Hematopoietic multipotent progenitor cell treated with erythropoietin and hydrocortisone succinate and interleukin-3 and kit ligand, for 6 days (in vitro differentiated cells): ENCODE measurements at regions not wholly inside any gene's neighbourhood (a gene's known extent, or its start where the extent isn't known, plus 50 kb on each side); places are given as distances from the start of the nearest gene placed in this dataset.
"Not testable (repeated sequence)": the region's sequence is repeated elsewhere in the genome, so short reads cannot be mapped to it uniquely, and the experiment has no call there.

Source experiments
- DNase-seq: peaks from one replicate; pipeline ENCODE4 v3.0.0-alpha.2; 2015

DNA sequence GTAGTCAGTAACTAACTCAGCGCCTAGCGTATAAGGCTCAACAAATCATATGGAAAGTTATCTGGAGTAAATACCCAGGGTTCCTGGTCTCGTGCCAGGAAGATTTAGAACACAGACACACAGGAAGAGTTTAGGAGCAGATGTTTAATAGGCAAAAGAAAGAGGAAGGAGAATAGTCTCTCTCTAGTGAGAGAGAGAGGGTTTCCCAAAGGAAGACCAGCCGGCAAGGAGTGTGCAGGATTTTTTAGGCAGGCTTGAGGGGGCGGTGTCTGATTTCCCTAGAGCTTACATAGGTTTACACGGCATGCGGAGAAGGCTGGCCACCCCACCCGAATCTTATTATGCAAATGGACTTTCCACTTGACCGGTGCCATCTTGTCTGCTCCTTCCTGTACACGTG is 284.0 kb upstream of the FRG1 start:
- DNase-seq, result peak; percentile 42

- DNase-seq, result peak; percentile 61
Observed at GRCh38 chr4:189658259-189658658, 282.4 kb upstream of the FRG1 start.

GRCh38 chr4:189658831-189659230 is 281.8 kb upstream of the FRG1 start:
- peak; percentile 31 for DNase-seq

- peak; percentile 42 for DNase-seq
Observed at GRCh38 chr4:189659287-189659686, 281.4 kb upstream of the FRG1 start.

DNA sequence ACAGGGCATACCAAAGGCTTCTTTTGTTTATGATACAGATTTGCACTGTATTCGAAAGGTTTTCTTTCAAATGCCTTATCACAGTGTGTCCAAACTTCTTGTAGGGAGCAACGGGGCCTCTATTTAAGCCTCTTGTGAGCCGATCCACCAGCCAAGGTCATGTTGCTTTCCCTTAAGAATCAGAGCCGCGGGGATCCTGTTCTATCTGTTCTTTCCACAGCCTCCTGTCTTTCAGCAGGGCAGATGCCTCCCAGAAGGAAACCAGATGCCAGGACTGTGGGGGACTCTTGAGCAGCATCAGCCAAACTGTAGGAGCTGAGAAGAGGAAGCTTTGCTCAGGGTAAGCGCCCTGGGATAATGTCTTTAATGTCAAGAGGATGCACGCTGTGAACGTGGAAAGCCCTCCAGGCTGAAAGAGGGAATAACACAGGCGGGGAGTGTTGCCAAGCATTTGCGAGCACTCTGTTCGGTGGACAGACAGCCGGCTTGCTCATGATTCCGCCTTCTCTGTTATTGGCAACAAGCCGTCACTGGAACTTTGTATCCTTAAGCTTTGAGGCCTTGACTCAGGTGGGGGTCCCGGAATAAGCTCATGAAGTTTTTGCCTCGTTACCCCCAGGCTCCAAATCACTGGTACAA is 279.8 kb upstream of the FRG1 start:
- DNase-seq, result no peak

- no peak for DNase-seq
Observed at GRCh38 chr4:189664693-189665250, 275.9 kb upstream of the FRG1 start.

- DNase-seq, result not testable (repeated sequence)
Observed at GRCh38 chr4:189665712-189666305, 274.9 kb upstream of the FRG1 start.

GRCh38 chr4:189667386-189667785 is 273.3 kb upstream of the FRG1 start:
- not testable (repeated sequence) for DNase-seq

GRCh38 chr4:189697675-189698245 is 242.9 kb upstream of the FRG1 start:
- not testable (repeated sequence) for DNase-seq

DNA sequence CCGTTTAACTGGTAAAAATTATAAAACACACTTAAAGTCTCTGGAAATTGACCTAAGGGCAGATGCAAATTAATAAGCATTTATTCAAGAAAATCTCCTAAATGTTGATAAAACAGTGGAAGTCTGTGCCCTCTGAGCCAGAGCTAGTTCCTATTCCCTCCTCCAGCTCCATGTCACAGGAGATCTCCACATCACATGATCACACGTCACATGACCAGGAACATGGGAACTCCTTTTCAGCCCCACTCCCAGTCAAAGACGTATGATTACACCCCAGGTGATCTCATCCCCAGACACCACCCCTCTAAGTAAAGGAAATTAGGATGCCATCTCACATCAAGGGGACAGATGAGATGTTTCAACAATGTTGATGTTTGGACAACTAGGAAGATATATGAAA is 237.7 kb upstream of the FRG1 start:
- not testable (repeated sequence) for DNase-seq

DNA sequence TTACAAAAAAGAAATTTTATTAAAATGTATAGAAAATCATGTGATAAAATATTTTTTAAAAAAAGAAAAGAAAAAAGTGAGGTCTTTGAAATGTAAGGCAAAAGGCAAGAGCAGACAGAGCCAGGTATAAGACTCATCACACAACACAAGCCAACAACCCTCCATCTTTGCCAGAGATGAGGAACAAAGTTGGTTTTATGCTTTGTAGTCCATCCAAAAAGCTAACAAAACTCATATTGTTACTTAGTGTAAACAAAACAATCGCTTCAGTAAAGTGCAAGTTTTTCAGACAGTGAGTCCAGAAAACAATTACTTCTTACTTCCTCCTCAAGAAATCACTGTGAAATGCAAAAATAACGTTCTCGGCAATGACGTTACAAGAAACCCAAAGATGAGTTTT is 233.9 kb upstream of the FRG1 start:
- DNase-seq, result not testable (repeated sequence)

DNA sequence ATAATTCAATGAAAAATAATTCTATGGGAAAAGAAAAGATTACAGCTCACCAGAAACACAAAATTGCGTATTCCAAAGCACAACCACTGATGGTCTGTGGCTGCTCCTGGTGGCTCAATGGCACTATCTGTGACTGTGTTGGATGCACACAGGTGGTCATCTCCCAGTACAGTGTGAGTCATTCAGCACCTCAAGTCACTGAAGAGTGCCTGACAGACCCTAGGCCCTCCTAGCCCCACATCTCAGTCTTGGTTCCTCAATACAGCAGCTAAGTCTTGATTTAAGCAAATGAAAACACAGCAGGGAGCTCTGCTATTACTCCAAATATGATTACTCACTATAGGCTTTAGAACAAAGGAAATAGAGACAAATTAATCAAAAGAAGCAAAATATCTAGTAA is 233.4 kb upstream of the FRG1 start:
- DNase-seq, result not testable (repeated sequence)

DNA sequence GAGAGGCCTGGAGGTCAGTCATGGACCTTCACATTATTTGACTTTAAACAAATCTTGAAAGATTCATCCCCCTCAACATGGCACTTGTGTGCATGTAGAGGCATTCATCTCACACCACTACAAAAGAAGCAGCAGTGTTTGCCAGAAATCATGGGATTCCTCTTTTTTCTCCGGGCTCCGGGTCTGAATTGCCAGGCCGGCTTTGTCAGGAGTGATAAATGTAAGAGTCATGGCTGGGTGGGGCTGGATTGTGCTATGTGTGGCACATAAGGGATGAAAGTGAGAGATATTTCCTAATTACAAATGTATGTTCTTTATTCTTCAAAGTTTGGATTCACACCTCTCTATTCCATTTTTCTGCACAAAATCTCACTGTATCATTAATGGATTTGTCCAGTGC is 228.7 kb upstream of the FRG1 start:
- not testable (repeated sequence) for DNase-seq

- not testable (repeated sequence) for DNase-seq
Observed at GRCh38 chr4:189721016-189721993, 219.4 kb upstream of the FRG1 start.

DNA sequence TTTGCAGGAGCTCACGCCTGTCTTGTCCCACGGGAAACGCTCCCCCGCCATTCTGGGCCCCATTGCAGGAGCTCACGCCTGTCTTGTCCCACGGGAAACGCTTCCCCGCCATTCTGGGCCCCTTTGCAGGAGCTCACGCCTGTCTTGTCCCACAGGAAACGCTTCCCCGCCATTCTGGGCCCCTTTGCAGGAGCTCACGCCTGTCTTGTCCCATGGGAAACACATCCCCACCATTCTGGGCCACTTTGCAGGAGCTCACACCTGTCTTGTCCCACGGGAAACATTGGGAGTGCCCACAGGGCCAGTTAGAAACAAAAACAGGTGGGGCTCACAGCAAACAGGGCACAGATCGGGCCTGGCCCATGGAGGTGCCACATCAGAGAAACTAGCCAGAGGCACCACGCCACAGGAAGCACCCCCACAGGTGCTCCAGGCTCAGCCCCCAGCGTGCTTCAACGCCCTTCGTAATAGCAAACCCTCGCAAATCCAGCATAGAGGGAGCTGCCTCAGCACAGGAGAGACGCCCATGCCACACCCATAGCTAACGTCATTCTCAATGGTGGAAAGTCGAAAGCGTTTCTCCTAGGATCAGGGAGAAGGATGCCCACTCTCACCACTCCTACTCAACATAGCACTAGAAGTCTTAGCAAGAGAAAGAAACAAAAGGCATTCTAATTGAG is 218.2 kb upstream of the FRG1 start:
- not testable (repeated sequence) for DNase-seq

GRCh38 chr4:189727982-189728638 is 212.6 kb upstream of the FRG1 start:
- not testable (repeated sequence) for DNase-seq

DNA sequence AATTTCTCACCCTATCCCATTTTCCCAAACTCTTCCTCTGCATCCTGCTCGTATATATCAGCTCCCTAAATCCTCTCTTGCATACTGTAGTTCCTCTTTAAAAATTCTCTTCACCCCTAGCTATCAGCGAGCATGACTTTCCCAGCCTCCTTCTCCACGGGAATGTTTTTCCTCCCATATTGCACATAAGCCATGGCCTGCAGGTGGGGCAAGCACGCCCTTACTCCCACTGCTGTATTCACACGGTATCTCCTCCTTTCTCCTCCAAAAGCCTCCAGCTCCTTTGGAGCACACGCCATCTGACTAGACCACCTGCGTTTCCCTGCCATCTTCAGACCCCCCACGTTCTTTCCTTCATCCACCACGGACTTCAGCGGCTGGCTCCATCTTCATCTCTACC is 208.7 kb upstream of the FRG1 start:
- DNase-seq, result not testable (repeated sequence)

DNA sequence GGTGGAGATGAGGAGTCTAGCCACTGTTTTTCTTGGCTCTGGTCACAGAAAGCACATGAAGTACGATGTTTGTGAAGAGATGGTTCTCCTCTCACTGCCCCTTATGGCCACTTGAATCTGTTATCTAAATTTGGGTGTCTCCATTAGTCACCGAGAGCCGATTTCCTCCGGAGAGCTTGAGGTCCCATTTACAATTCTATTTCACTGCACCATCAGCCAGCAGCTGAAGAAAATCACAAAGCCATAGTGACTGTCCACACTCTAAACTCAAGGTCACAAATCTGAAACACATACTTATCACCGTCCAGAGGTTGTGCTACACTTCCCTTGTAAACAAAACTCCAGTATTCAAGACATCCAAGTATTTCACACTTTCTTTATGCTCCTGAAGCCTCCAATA is 207.2 kb upstream of the FRG1 start:
- DNase-seq, result not testable (repeated sequence)

- DNase-seq, result not testable (repeated sequence)
Observed at GRCh38 chr4:189734648-189735267, 205.9 kb upstream of the FRG1 start.

GRCh38 chr4:189736656-189737055 is 204.0 kb upstream of the FRG1 start:
- not testable (repeated sequence) for DNase-seq

GRCh38 chr4:189740118-189740517 is 200.6 kb upstream of the FRG1 start:
- DNase-seq, result not testable (repeated sequence)
